Activated effector memory CD4-positive, alpha-beta T cell treated with anti-CD3 and anti-CD28 coated beads, Interleukin-2, amount 50 U/mL, for 16 hours (primary cell): ENCODE measurements at regions not wholly inside any gene's neighbourhood (a gene's known extent, or its start where the extent isn't known, plus 50 kb on each side); places are given as distances from the start of the nearest gene placed in this dataset.
"Not testable (repeated sequence)": the region's sequence is repeated elsewhere in the genome, so short reads cannot be mapped to it uniquely, and the experiment has no call there.

Experiments used
- DNase-seq: peaks from one replicate; pipeline ENCODE4 v3.0.0-alpha.2; 2020

DNA sequence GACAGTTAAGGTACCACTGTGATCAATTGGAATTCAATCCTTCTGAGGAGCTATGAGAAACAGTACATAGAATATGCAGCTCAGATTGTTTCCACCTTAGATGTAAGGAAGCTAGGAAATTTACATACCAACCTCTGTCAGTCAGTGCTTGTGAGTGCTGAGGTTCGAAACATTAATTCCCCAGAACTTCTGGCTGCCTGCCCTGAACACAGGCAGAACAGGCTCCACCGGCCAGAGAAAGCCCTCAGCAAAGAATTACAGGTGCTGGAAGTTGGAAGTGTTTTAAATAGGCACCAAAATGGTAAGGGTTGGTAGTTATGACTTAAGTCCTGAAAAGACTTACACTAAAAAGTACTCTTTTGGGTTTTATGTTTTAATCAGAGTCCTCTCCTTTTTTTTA is 651.8 kb downstream of the C4orf33 start:
- DNase-seq = no peak

DNA sequence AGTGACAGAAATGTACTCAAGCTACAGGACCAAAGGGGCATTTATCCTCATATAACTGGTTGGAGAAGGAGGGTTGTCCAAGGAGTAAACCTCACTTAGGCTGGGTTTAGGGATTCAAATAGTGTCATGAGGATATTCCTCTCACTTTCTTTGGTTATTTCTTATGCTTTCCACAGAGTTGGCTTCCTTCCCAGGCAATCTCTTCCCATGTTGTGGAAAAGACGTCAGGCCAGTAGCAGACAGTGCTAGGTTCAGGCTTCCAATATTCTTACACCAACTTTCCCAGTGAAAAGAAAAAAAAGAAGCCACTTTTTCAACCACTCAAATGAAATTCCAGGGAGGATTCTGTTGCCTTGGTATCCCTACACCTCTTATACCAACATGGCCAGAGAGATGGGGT is 653.0 kb downstream of the C4orf33 start:
- DNase-seq = no peak

DNA sequence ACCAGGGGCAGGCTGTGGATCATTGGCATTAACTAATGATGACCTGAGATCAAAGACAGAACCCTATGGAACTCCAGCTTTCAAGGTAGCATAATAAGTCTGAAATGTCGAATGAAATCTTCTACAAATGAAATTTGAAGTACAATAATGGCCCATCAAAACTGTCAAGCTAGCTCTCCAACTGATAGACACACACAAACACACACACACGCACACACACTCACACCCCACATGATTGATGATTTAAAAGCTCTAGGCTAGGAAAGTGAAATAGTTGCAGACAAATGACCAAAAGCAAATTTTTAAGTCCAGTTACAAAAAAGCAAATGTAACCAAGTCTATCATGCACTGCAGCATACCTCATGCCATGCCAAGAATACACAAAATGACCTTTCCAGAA is 655.7 kb downstream of the C4orf33 start:
- no peak for DNase-seq

DNA sequence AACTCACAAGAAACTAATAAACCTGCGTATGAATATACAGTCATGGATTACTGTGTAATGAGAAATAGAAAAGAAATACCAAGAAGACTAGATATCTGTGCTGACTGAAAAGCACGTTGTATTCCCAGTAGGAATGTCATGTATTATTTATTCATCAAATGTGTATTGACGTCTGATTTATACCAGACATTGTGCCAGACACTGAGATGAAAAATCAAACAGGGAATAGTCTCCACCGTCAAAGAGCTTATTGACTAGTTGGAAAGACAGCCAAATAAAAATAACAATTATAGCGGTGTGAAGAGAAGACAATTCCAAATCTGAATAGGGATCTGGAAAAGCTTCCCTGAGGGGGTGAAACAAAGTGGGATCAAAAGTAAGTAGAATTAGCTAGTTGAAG is 687.6 kb downstream of the C4orf33 start:
- no peak for DNase-seq

DNA sequence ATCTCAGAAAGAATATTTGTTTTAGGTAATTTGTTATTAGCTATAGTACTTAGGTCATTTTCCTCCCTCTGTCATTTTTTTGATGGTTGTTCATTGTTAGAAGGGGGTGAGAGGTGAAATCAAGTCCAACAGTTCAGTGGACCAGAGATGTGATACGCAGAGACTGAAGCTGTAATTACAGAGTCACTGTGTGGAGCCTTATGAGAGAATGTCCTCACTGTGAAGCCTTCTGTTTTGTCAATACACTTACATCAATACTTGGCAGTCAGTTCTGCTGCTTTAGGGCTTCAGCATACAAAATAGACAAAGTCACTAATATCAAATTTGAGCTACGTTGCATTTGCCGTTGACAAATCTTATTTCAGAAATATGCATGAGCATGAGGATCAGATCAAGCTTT is 692.5 kb downstream of the C4orf33 start:
- DNase-seq = no peak

DNA sequence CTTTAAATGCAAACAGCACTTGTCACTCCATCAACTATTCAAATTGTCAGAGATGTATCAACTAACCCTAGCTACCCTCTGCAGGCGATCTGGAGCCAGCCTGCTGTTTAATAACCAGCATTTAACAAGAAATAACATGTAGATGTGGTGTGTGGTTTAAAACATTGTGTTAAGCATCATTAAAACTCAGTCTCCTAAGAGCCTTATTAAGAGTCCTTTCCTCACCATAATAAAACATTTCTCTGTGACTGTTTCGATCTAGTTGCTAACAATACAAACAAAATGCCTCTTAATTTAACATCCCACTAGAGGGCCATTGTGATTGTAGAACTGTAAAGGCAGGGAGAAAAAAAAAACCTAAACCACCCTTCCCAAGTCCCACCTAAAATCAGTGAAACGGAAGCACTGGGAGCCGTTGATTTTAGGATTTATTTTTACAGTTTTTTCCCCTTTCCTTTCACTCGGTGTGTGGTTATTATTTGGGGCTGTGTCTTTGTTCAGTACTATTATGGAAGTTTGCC is 708.6 kb downstream of the C4orf33 start:
- no peak for DNase-seq

DNA sequence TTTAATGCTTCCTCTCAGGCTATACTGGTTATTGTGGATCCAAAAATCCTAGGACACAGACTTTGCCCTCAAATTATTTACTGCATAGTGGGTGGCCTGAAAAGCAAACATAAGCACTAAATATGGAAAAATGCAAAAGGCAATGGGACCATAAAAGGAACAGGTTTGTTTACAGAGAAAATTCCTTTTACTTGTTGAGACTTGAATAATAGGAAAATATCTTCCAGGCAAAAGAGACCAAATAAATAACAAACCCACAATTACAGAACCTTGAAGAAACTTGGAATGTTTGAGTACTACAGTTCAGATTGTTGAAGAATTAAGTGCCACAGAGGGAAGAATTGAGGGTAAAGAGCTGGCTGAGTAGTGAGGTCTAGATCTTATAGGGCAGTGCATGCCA is 711.0 kb downstream of the C4orf33 start:
- DNase-seq = no peak

DNA sequence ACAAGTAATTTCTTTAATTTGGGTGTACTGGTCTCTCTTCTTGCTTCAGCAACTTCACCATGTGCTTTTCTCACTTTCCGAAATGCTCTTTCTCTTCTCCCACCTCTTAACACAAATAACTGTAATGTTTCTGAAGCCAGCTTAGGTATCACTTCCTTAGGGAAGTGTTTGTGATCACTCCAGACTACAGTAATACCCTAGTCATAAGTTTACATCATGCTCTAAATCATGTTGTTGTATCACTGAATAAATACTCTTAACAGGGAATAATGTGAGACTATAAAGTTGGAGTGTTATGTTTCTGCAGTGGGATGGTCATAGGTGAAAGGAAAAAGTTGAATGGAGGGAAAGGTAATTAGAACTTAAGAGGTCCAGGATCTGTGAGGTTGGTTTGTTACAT is 712.3 kb downstream of the C4orf33 start:
- DNase-seq = no peak

DNA sequence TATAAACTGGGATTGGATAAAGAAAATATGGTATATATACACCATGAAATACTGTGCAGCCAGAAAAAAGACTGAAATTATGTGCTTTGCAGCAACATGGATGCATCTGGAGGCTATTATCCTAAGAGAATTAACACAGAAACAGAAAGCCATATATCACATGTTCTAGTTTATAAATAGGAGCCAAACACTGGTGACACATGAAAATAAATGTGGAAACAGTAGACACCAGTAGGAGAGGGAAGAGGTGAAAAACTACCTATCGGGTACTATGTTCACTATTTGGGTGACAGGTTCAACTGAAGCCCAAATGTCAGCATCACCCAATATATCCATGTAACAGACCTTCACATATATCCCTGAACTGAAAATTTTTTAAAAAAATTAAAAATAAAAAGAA is 725.1 kb downstream of the C4orf33 start:
- no peak for DNase-seq

DNA sequence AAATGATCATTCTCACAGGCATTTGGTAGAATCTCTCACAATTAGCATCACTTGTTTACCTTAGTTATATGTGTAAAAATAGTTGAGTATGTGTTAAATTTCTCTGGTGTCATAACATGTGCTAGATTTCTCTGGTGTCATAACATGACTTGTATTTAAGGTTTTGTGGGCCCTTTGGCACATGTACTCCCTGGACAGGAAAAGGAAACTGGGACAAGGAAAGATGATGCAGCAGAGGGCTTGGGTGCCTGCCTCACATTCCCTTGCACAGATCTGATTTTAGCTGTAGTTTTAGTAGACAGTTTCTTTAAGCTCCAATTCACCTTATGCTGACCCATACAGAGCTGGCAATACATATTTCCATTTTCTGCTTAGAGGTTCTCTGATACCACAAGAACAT is 726.0 kb downstream of the C4orf33 start:
- DNase-seq = no peak

DNA sequence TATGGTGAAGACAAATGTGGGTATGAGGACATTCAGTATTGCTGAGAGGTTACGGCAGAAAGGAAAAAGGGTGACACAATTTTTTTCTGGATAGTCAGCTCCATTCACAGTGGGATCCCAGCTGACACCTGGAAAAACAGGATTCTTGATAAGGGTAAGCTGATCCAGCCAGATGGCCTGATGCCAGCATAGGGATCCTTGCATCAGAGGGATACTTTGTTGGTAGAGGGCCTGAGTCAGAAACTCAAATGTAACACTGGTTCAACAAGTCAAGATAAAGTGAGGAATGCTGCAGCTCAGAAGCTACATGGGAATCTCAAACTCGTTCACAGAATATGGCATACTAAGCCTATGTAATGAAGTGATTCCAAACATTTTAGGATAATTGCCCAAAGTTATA is 726.7 kb downstream of the C4orf33 start:
- no peak for DNase-seq

DNA sequence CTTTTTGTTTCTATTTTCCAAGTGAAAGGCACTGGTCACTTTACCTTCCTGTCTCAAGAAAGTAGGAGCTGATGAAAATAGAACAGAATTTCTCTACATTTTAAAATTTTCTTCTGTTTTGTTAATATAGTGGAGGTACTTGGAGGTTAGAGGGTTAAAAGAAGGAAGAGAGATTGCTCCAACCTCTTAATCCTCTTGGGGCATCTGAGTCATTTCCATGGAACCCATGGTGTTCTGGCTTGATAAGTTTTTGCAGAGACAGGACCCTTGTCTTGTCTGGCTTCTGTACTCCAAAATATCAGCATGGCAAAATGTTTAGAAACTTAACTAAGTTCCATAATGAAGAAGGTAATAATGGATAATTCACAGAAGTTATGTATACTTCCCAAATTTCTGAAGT is 727.2 kb downstream of the C4orf33 start:
- no peak for DNase-seq

DNA sequence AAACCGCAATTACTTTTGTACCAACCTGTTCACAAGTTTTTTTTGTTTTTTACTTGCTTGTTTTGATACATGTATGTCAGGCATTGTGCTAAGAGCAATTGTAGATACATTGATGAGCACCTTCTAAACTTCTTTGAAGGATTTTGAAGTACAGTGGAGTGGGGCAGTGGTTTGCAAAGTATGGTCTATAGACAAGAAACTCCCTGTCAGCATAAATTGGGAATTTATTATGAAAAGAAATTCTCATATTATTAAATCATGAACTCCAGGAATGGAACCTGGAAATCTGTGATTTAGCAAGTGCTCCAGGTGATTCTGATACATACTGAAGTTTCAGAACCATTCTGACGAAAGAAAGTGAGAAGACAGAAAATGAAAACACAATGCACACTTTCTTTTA is 733.4 kb downstream of the C4orf33 start:
- DNase-seq = no peak

DNA sequence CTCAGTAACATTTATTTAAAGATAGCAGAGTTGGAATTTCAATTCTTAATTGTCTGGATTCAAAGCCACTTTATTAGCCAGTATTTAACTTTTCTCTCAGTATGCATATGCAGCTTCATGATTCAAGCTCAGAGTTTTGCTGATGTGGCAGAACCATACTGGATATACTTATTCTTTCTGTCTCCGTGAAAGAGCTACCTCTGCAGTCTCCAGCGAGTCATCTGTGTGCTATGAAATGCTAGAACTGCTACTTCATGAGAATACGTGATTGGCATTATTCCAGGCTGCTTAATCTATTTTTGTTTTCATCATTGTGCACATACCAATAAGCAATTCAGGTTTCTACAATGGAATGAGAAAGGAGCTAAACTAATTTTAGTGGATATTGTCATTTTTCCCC is 743.7 kb downstream of the C4orf33 start:
- DNase-seq = no peak

DNA sequence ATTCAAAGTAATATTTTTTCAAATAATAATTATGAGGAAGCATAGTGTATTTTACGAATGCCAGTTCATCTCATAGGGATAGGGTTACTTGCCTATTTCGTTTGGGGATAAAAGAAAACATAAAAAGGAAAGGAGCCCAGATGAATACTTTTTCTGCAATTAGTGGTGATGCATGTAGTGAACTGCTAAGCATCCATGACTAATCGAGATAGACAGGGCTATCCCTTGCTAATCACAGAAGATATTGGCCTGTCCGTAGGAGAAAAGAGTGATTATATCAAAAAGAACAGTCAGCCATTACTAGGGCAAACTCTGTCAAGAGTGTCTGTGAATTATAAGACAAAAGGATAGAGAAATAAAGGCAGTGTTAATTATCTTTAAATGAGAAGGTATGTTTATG is 746.1 kb downstream of the C4orf33 start:
- no peak for DNase-seq

DNA sequence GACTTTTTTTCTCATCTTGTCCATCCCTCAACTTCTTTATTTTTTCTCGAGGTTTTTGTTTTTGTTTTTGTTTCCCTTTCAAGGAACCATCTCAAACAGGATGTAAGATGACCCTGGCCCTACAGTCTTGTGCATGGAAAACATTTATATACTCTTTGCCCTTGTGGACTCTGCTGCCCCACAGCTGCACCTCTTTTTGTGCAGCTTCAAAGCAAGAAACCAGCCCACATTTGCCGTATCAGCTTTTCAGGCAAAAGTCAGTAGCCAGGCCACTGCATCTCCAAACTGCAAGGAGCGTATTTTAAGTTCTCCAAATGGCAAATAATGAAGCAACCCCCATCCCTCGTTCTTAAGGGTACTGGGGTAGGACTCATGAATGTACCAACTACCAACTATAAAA is 756.5 kb downstream of the C4orf33 start:
- no peak for DNase-seq

DNA sequence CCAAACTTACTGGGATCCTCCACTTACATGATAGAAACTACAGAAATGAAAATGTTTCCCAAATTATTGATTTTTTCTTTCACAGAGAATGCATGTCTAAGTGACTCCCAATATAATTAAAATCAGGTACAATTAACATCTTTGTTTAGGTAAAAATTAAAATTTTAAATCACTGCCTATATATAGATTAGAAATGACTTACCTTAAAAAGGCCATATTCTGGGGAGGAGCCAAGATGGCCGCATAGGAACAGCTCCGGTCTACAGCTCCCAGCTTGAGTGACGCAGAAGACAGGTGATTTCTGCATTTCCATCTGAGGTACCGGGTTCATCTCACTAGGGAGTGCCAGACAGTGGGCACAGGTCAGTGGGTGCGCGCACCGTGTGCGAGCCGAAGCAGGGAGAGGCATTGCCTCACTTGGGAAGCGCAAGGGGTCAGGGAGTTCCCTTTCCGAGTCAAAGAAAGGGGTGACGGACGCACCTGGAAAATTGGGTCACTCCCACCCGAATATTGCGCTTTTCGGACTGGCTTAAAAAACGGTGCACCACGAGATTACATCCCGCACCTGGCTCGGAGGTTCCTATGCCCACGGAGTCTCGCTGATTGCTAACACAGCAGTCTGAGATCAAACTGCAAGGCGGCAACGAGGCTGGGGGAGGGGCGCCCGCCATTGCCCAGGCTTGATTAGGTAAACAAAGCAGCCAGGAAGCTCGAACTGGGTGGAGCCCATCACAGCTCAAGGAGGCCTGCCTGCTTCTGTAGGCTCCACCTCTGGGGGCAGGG is 757.9 kb downstream of the C4orf33 start:
- not testable (repeated sequence) for DNase-seq

DNA sequence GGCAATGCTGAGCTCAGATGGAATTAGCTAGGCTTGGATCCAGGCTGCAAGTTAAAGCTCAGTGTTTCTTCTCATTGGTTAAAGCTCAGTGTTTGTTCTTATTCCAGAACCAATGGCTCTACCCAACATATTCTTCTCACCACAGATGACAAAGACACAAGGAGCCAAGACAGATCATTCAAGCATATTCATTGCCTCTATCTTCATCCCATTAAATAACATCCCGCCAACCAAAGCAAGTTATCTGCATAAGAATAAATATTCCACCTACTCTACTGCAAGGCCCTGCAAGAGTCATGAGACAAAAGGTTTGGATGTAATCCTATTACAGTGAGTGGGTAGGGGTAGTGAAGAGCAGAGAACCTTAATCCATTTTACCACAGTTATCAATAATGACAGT is 766.5 kb downstream of the C4orf33 start:
- DNase-seq = no peak

DNA sequence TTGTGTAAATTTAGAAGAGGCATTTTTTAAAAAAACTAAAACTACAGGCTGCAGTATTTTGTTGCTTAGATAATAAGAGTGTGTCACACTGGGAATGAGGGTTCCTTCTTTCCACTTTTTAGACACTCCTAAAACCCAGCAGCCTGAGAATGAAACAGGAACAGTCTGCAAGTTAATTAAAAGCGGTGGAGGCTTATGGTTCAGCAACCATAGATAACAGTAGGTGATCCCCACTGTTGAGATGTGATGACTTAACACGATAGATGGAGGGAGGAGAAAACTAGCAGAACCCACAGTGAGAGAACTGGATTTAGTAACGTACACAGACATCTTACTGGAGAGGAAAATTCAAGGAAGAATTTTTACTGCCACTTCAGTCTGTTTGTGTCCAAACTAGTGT is 767.3 kb downstream of the C4orf33 start:
- no peak for DNase-seq

DNA sequence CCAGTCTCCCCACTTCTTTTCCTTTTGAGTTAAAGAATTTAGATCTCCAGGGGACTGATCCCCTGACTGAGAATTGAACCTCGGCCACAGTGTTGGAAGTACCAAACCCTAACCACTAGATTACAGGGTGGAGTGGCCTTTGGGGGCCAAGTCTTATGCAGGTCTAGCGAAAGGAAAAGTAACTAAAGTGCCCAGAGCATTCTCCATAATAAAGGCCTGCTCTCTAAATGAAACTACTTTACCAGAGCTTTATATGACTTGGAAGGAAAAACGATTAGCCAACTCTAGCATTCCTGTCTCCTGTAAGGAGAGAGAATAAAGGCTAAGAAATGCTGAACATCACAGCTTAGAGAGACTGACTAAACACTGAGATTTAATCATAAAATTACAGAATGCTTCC is 788.0 kb downstream of the C4orf33 start:
- no peak for DNase-seq

DNA sequence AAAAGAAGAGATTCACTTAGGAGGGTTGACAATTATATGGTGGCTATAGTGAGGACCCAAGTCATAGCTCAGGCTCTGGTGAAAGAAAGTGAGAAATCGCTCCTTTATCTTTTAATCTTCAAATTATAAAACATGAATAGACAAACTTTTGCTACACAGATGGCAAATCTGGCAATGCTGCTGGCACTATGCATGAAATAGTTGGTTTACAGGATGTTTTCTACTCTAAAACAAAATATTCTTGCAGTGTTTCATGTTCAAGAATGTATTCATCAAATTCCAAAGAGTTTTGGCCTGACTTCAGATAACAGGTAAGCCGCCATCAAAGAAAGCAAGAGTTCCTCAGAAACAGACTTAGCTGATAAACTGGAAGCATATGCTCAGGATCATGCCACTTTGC is 801.2 kb downstream of the C4orf33 start:
- DNase-seq = no peak

DNA sequence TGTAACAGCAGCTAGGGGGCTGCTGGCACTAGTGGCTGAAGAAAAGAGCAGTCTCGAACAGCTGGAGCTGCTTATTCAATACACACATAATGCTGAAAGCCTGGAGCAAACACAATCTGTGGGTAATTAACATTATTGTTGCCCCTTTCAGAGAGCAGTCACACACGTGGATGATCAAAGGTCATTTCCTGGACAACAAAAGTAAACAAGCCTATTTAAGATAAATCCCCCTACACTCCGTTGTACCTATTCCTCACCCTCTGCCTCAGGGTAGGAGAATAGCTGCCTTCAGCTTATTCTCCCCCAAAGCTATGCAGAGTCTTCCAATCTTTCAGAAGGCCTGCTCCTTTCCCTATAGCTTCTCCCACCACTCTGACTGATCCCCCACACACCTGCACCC is 803.9 kb downstream of the C4orf33 start:
- no peak for DNase-seq

DNA sequence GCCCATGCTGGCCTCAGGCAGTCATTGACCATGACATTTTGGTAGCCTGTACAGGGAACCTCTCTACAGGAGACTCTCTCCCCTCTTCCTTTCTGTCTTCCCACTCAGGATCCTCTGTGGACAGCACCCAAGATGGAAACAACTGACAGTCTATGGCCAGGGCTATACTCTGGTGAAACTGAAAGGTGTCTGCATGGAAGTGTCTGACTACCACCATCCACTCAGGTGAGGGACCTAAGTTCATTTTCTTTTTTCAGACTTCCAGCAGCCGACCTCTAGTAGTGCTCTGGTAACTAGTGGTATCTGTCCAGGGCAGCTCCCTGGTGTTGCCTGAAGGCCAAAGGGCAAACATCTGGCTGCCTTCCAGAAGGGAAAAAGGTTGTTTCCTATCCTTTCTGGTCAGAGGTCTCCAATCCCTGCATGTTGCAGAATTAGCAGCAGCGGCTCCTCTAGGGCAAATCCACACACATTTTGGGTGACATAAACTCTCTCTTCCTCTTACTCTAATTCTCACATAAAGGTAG is 804.5 kb downstream of the C4orf33 start:
- DNase-seq = no peak

DNA sequence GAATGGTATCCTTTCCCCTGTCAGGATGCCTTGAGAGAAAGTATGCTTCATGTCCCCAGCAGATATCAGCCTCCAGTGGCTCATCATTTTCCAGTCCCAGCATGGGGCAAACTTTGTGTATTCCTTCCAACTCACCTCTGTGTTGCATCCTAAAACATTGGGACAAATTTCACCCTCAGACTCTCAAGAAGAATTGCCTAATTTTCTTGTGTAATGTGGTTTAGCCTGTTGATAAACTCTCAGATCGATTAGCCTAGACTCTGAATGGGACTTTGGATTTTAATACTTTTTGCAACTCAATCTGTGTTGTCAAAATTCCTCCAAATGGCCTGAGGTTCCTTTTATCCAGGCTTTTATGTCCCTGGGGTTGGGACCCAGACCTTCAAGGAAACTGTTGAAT is 805.3 kb downstream of the C4orf33 start:
- DNase-seq = no peak

DNA sequence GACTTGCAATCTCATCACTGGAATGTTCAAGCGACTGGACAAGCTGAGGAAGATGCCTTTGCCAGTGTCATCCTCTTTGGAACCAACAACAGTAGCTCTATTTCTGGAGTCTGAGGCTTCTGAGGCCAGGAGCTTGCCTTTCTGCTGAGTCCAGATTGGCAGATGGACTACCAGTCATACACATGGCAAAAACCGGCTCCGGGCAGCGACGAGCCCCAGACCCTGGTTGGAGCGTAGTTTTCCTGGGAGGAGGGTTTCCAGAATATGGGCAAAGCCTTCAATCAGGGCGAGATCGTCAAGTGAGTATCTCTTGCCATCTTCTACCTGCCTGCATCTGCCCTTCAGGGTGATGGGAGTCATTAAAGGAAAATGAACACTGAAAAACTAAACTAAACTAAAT is 807.9 kb downstream of the C4orf33 start:
- no peak for DNase-seq
